HG03139 (cell line): ENCODE measurements at regions not wholly inside any gene's neighbourhood (a gene's known extent, or its start where the extent isn't known, plus 50 kb on each side); places are given as distances from the start of the nearest gene placed in this dataset.

Experiments used
- ATAC-seq: cut with Tn5 transposase; IDR thresholded peaks from one replicate; pipeline ENCODE4 v1.9.1; 2021; ENCODE audit not compliant: unreplicated experiment

DNA sequence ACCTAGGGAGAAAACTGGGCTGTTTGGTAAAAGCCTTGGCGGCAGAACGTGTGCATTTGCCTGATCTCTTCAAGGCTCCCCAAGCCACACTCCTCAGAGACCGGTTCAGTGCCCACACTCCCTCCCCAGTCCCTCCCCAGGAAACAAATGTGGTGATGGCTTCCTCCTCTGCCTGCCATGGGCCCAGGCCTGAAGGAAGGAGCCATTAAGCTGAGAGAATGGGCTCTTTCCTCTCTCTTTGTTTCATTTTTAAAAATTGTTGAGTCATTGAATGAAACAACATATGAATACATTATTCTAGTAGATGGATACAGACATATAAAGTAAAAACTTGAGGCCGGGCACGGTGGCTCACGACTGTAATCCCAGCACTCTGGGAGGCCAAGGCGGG is 50.6 kb upstream of the YWHAQ start:
- no peak for ATAC-seq

GRCh38 chr2:9685637-9686036 is 54.8 kb upstream of the YWHAQ start:
- no peak for ATAC-seq

- ATAC-seq: no peak
These were observed 55.3 kb upstream of the YWHAQ start for GRCh38 chr2:9686061-9686460.

- no peak for ATAC-seq
These were observed 59.5 kb upstream of the YWHAQ start for GRCh38 chr2:9690252-9690651.

- ATAC-seq: no peak
These were observed 60.1 kb upstream of the YWHAQ start for GRCh38 chr2:9690716-9691498.

GRCh38 chr2:9692456-9693195 is 61.8 kb upstream of the YWHAQ start:
- ATAC-seq: no peak

- ATAC-seq: no peak
These were observed 62.3 kb upstream of the YWHAQ start for GRCh38 chr2:9693196-9693491.

DNA sequence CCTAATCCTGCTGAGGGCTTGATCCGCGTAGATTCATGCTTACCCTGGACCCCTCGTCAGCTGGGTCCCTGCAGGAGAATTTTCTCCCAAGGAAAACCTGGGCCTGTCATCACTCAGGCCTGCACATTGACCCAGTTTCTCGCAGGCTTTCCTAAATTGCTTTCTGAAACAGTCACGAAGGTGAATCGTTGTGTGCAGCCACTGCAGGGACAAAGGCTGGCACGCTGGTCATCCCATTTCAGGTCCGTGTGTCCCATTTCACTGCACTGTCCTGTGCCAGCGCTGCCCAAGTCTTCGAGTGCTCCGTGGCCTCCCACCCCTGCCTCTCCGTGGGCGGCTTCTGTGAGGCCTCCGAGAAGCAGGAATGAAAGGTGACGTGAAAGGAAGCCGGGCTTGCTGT is 62.8 kb upstream of the YWHAQ start:
- ATAC-seq: no peak

DNA sequence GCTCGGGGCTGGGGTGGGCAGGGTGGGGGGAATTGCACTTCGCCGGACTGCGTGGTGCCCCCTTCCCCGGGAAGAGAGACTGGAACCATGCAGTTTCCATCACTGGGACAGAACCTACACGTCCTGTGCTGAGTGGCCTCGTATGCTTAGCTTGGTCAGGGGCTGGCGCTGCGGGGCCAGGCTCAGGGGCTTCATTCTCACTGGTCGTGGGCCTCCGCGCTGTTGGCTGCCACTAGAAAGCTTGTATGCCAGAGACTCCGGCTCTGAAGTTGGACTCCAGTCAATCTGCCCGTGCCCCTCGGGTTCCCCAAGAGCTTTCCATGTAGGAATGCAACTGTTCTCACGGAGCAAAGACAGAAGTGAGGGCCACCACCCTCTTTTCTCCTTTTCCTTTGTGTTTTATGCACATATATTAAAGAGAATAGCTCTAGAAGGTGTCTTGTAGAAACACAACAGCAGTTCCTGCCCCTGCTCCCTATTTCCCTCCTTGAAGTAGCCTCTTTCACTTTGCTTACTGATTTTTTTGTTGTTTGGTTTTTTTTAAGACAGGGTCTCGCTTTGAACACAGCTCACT is 64.0 kb upstream of the YWHAQ start:
- no peak for ATAC-seq

GRCh38 chr2:9695941-9696340 is 65.1 kb upstream of the YWHAQ start:
- ATAC-seq: no peak

GRCh38 chr2:9696731-9697130 is 65.9 kb upstream of the YWHAQ start:
- no peak for ATAC-seq

DNA sequence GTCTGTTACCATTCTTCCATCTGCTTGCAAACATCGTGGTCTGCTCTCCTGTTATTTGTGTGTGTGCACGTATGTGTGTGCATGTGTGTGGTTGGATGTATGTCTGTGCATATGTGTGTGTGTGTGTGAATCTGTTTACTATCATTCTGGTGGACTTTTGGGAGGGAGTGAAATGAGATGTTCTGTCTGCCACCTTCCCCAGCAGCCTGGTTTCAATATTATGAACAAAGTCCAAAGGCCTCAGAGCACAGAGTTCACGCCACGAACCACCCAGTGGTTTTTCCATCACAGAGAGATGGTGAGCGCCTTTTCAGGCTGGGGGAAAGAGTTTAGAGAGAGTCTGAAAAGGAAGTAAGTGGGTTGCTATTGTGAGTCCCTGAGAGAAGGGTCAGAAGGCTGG is 67.1 kb upstream of the YWHAQ start:
- ATAC-seq: no peak

DNA sequence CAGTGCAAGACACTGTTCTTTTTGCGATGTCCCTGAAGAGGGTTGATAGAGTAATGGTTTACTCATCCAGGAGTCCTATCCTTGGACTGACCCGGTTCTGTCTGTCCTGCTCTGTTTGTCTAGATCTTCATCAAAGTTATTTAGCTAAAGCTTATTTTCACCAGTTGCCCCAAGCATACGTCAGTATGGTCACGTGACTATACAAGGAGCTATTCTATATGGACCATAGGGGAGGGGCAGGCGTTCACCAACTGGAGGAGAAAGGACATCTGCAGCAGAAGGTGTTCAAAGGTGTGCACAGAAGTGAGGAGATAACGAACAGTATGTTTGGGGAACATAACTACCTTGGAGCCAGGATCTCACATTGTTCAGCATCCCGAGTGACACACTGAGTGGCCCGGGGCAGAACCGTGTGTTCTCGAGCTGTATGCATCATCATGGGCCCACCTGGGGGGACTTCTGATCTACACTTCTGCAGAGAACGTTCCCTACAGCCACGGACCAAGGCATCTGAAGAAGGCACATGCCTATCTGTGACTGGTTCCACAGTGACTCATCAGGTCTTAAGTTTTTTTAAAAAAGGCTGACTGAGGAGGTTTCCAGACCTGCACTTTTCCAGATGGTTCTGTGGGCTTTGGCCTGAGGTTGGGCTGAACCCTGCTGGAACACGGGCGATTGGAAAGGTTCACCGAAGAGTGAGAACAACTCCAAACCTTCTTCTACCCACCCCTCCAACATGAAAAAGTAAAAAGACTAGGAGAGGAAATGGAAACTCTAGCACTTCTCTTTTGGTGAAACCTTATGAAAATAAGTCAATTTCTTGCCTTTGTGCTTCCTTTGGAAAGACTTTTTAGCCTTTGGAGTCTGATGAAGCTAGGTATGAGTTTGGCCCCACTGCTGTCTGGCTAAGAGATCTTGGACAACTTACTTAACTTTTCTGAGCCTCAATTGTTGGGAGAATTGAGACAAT is 68.6 kb upstream of the YWHAQ start:
- ATAC-seq: no peak

DNA sequence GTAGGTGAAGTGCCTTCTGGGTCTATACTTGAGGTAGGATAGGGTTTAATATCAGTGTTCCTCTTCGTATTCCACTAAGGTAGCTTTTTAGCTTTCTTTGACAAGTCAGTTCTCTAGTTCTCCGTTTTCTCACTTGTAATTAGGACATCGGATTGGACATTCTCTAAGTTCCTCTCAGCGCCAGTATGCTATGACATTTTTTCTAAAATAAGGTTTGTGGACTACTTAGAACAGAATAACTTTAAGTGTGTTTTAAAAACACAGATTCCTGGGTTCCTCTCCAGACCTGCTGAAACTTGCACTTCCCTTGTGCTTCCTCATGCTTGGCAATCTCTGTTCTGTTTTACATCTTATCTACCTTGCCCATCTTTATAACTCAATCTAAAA is 69.3 kb upstream of the YWHAQ start:
- ATAC-seq: no peak

- ATAC-seq: no peak
These were observed 71.8 kb upstream of the YWHAQ start for GRCh38 chr2:9702604-9703084.

DNA sequence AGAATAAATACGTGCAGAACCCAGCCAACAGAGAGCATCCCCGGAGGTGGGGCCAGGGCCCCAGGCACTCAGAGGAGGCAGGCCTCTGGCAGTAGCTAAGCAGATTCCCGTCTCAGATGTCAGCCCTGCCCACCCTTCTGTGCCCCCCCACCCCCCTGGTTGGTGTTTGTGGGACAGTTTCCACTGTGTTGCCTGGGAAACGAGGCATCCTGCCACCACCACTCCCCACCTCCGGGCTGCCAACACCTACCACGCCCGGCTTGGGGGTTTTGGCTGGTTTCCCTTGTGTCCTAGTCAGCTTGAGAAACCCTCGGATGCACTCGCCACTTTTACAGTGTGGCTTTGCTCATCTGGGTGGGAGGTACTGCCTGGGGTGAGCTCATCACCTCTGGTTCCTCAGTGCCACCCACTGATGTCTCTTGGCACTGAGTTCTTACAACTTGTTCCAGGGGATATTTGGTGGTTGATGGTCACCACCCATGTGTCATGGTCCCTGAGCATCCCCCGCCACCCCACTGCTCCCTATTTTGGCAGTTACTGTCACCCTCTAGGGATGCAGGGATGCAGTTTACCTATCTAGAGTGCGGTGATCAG is 72.4 kb upstream of the YWHAQ start:
- ATAC-seq: no peak

GRCh38 chr2:9703701-9704221 is 73.0 kb upstream of the YWHAQ start:
- ATAC-seq: no peak

DNA sequence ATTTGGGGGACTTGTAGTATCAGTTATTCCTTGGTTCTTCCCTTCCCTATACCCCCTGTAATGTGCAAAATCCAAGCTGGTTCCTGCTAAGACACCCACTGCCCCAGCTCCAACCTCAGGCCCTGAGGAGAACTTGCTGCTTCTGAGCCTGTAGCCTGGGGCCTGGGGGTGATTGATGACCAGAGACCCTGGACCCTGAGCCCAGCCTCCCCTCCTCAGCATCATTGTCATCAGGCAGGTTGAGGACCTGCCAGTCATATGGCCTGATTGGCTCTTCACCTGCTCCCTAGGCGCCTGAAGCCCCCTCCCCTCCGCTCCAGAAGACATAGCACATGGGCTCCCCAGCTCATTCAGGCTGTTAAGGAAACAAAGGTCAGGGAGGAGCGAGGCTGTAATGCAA is 73.8 kb upstream of the YWHAQ start:
- ATAC-seq: no peak

- no peak for ATAC-seq
These were observed 74.4 kb upstream of the YWHAQ start for GRCh38 chr2:9705196-9705595.

DNA sequence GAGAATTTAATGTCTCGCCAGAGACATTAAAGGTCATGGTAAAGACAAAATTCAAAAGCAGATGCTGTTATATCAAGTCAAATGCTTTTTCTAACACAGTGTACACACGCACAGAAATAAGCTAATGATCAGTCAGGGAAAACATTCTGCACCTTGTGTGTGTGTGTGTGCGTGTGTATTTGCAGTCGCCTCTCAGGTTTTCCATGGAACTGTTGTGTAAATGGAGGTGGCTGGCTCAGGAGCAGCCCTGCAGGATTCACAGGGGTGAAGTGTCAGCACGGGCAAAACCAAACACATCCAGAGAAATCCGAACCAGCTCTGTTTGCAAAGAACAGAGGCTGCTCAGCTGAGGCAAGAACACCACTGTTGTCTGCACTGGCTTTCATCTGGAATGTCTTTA is 76.2 kb upstream of the YWHAQ start:
- no peak for ATAC-seq
